Upper lobe of right lung (tissue), 1 donor: ENCODE measurements at regions not wholly inside any gene's neighbourhood (a gene's known extent, or its start where the extent isn't known, plus 50 kb on each side); places are given as distances from the start of the nearest gene placed in this dataset.

ENCODE experiments used
- ATAC-seq: fragments of 200-7000 bp; cut with Tn5 transposase; one replicate; pipeline ENCODE4 v1.9.1; 2020; ENCODE audit warnings: mild to moderate bottlenecking, moderate library complexity
- DNase-seq: peaks from one replicate; pipeline ENCODE4 v3.0.0-alpha.2; 2020
- H3K27ac ChIP-seq: fragments of 200-600 bp; one replicate; pipeline ENCODE4 v1.8.0; 2022
- H3K27me3 ChIP-seq: fragments of 200-600 bp; one replicate; pipeline ENCODE4 v1.8.0; 2022; ENCODE audit warnings: mild to moderate bottlenecking
- H3K36me3 ChIP-seq: fragments of 200-600 bp; one replicate; pipeline ENCODE4 v1.8.0; 2022
- H3K4me1 ChIP-seq: fragments of 200-600 bp; one replicate; pipeline ENCODE4 v1.8.0; 2022
- H3K4me3 ChIP-seq: fragments of 200-600 bp; one replicate; pipeline ENCODE4 v1.8.0; 2022; ENCODE audit warnings: mild to moderate bottlenecking
- H3K9me3 ChIP-seq: fragments of 200-600 bp; one replicate; pipeline ENCODE4 v1.8.0; 2022
- CTCF ChIP-seq: fragments of 200-600 bp; IDR thresholded peaks from one replicate; pipeline ENCODE4 v1.8.0; 2022; ENCODE audit warnings: antibody characterized with exemption
- intact Hi-C: fragments of 100-400 bp; cut with DNase I; formaldehyde crosslinking; loops from one replicate; pipeline ENCODE4 v1.11.0; 2022
- donor health status: DM: no; HTN: yes; CAD: no; lungs with severe emphysema.

GRCh38 chr2:67878743-67879142 lies 184.1 kb downstream of the C1D start:
- no peaks in the 10 kb centered on the region for H3K4me1 ChIP-seq
- no peak overlapping the region for H3K27ac ChIP-seq

GRCh38 chr2:67879586-67880290 lies 183.1 kb downstream of the C1D start:
- Histone ChIP-seq H3K27me3 (no peaks in the 10 kb centered on the region), H3K36me3 (no peaks in the 10 kb centered on the region), H3K4me3 (no peak overlapping the region), H3K4me1 (no peaks in the 10 kb centered on the region), H3K9me3 (no peaks in the 10 kb centered on the region), H3K27ac (no peak overlapping the region)
- TF ChIP-seq CTCF, result no peak
- intact Hi-C loops, result no loop called here
- DNase-seq (no peak), ATAC-seq (no peak)

More at GRCh38 chr2:67878743-67879142, 184.1 kb downstream of the C1D start:
- DNase-seq (no peak), ATAC-seq (no peak)
- intact Hi-C loops, result no loop called here
- Histone ChIP-seq H3K4me3 (no peak overlapping the region), H3K27me3 (no peaks in the 10 kb centered on the region), H3K9me3 (no peaks in the 10 kb centered on the region), H3K36me3 (no peaks in the 10 kb centered on the region)
- TF ChIP-seq CTCF, result no peak

- intact Hi-C loops, result no loop called here
- no peak overlapping the region for H3K27ac ChIP-seq
Observed at GRCh38 chr2:67880291-67880761, 182.5 kb downstream of the C1D start.

GRCh38 chr2:67881816-67882215 lies 181.0 kb downstream of the C1D start:
- DNase-seq (no peak), ATAC-seq (no peak)
- no peaks in the 10 kb centered on the region for H3K27me3 ChIP-seq
- intact Hi-C loops, result no loop called here
- no peak overlapping the region for H3K4me3 ChIP-seq
- H3K27ac ChIP-seq, result no peak overlapping the region
- H3K9me3 ChIP-seq, result no peaks in the 10 kb centered on the region
- H3K4me1 ChIP-seq, result no peaks in the 10 kb centered on the region
- TF ChIP-seq CTCF, result no peak
- no peaks in the 10 kb centered on the region for H3K36me3 ChIP-seq

More at GRCh38 chr2:67880291-67880761, 182.5 kb downstream of the C1D start:
- no peaks in the 10 kb centered on the region for H3K27me3 ChIP-seq
- no peak for TF ChIP-seq CTCF
- no peak for DNase-seq
- ATAC-seq, result no peak
- H3K9me3 ChIP-seq, result no peaks in the 10 kb centered on the region
- no peaks in the 10 kb centered on the region for H3K36me3 ChIP-seq
- no peaks in the 10 kb centered on the region for H3K4me1 ChIP-seq
- H3K4me3 ChIP-seq, result no peak overlapping the region

- no peak overlapping the region for H3K4me3 ChIP-seq
- H3K36me3 ChIP-seq, result no peaks in the 10 kb centered on the region
- ATAC-seq (no peak), DNase-seq (no peak)
- intact Hi-C loops, result no loop called here
- no peaks in the 10 kb centered on the region for H3K27me3 ChIP-seq
- no peak overlapping the region for H3K27ac ChIP-seq
- TF ChIP-seq CTCF, result no peak
- H3K4me1 ChIP-seq, result no peaks in the 10 kb centered on the region
- H3K9me3 ChIP-seq, result no peaks in the 10 kb centered on the region
Observed at GRCh38 chr2:67883316-67884087, 179.3 kb downstream of the C1D start.
